Stimulated activated CD4-positive, alpha-beta T cell treated with anti-CD3 and anti-CD28 coated beads, Interleukin-4, amount 100 ng/mL, for 24 hours (primary cell): ENCODE measurements at regions not wholly inside any gene's neighbourhood (a gene's known extent, or its start where the extent isn't known, plus 50 kb on each side); places are given as distances from the start of the nearest gene placed in this dataset.
A peak's percentile ranks its signal among the peaks of the same experiment; 100 is the strongest.

Experiments
- DNase-seq: peaks from one replicate; pipeline ENCODE4 v3.0.0-alpha.2; 2020

- no peak for DNase-seq
Measured at GRCh38 chr15:60057554-60057953, 53.4 kb downstream of the FOXB1 start.

- no peak for DNase-seq
Measured at GRCh38 chr15:60059186-60059585, 55.1 kb downstream of the FOXB1 start.

- DNase-seq: no peak
Measured at GRCh38 chr15:60061758-60062157, 57.6 kb downstream of the FOXB1 start.

- no peak for DNase-seq
Measured at GRCh38 chr15:60062826-60063225, 58.7 kb downstream of the FOXB1 start.

GRCh38 chr15:60065951-60066350 is 61.8 kb downstream of the FOXB1 start:
- DNase-seq: no peak

GRCh38 chr15:60070838-60071493 is 66.9 kb downstream of the FOXB1 start:
- DNase-seq: no peak

GRCh38 chr15:60072826-60073465 is 68.8 kb downstream of the FOXB1 start:
- DNase-seq: no peak

- DNase-seq: no peak
Measured at GRCh38 chr15:60073466-60073840, 69.3 kb downstream of the FOXB1 start.

GRCh38 chr15:60074181-60074885 is 70.2 kb downstream of the FOXB1 start:
- DNase-seq: no peak

- DNase-seq: no peak
Measured at GRCh38 chr15:60076045-60076444, 71.9 kb downstream of the FOXB1 start.

- no peak for DNase-seq
Measured at GRCh38 chr15:60076582-60077276, 72.6 kb downstream of the FOXB1 start.

GRCh38 chr15:60077581-60078359 is 73.7 kb downstream of the FOXB1 start:
- peak; percentile 18 for DNase-seq

GRCh38 chr15:60079210-60079609 is 75.1 kb downstream of the FOXB1 start:
- no peak for DNase-seq

- no peak for DNase-seq
Measured at GRCh38 chr15:60081976-60082375, 77.9 kb downstream of the FOXB1 start.

- DNase-seq: no peak
Measured at GRCh38 chr15:60083318-60083717, 79.2 kb downstream of the FOXB1 start.

- DNase-seq: no peak
Measured at GRCh38 chr15:60086681-60087429, 82.7 kb downstream of the FOXB1 start.

GRCh38 chr15:60087561-60087960 is 83.5 kb downstream of the FOXB1 start:
- DNase-seq: no peak

GRCh38 chr15:60090747-60091146 is 86.6 kb downstream of the FOXB1 start:
- DNase-seq: no peak

GRCh38 chr15:60091157-60091556 is 87.0 kb downstream of the FOXB1 start:
- no peak for DNase-seq

- DNase-seq: no peak
Measured at GRCh38 chr15:60091911-60092310, 87.8 kb downstream of the FOXB1 start.

GRCh38 chr15:60093273-60094067 is 89.4 kb downstream of the FOXB1 start:
- DNase-seq: no peak
